H1 (cell line): ENCODE measurements at regions not wholly inside any gene's neighbourhood (a gene's known extent, or its start where the extent isn't known, plus 50 kb on each side); places are given as distances from the start of the nearest gene placed in this dataset.

Experiments used
- CTCF ChIA-PET: fragments of 300-600 bp; sonication (Branson Sonifier 250); formaldehyde crosslinking; loops from one replicate; lab custom pipeline; 2021; ENCODE audit not compliant: partially characterized antibody; lab: Charles Lee
- POLR2A ChIA-PET: fragments of 300-600 bp; sonication (Branson Sonifier 250); formaldehyde crosslinking; loops from one replicate; lab custom pipeline; 2021; ENCODE audit warnings: inconsistent platforms; ENCODE audit not compliant: partially characterized antibody; lab: Charles Lee
- DNase-seq, 2 experiments: peaks; one replicate each; pipeline versions ENCODE4 v3.0.0 to v3.0.0-alpha.2; 2010 to 2022; ENCODE audit warnings: low spot score in 2 of 2, low read depth in 1 of 2, mixed read lengths in 1 of 2
- FAIRE-seq: peaks from 2 replicates; lab custom pipeline; 2011; peaks lifted over from hg19 to GRCh38; lab: Jason Lieb, UNC
- H2AFZ ChIP-seq: 2 replicates; pipeline ENCODE4 v1.8.1; 2012; ENCODE audit warnings: low read length, inconsistent platforms
- H2AK5ac ChIP-seq: 2 replicates; pipeline ENCODE4 v1.6.1; 2013; ENCODE audit warnings: low read depth, low read length
- H2BK120ac ChIP-seq: replicated peaks from 2 replicates; pipeline ENCODE3; 2013; ENCODE audit warnings: low read depth, low read length, inconsistent platforms
- H2BK12ac ChIP-seq: 2 replicates; pipeline ENCODE4 v1.6.1; 2013; ENCODE audit warnings: low read depth, low read length
- H2BK15ac ChIP-seq: 2 replicates; pipeline ENCODE4 v1.6.1; 2013; ENCODE audit warnings: low read length
- H2BK20ac ChIP-seq: 2 replicates; pipeline ENCODE4 v1.6.1; 2013; ENCODE audit warnings: low read length
- H2BK5ac ChIP-seq: 2 replicates; pipeline ENCODE4 v1.6.1; 2013; ENCODE audit warnings: low read depth, low read length
- H3K14ac ChIP-seq: 2 replicates; pipeline ENCODE4 v1.6.1; 2013; ENCODE audit warnings: inconsistent platforms; ENCODE audit not compliant: insufficient read length
- H3K18ac ChIP-seq: 2 replicates; pipeline ENCODE4 v1.6.1; 2013; ENCODE audit warnings: low read length; ENCODE audit errors: extremely low read depth
- H3K23ac ChIP-seq: 2 replicates; pipeline ENCODE4 v1.6.1; 2013; ENCODE audit warnings: inconsistent platforms; ENCODE audit not compliant: insufficient read length
- H3K23me2 ChIP-seq: 2 replicates; pipeline ENCODE4 v1.6.1; 2013; ENCODE audit warnings: low read depth, low read length
- H3K27ac ChIP-seq: 2 replicates; pipeline ENCODE4 v1.6.1; 2011; ENCODE audit warnings: low read depth, low read length, inconsistent platforms
- H3K27me3 ChIP-seq, 4 experiments: replicated peaks in 1 of 4; 1 replicate in 1 of 4; 2 replicates in 3 of 4; pipeline versions ENCODE4 v1.6.1 to v1.8.1; 2011 to 2013; ENCODE audit warnings: low read length in 3 of 4, mild to moderate bottlenecking in 3 of 4, inconsistent platforms in 2 of 4, mixed read lengths in 2 of 4, moderate library complexity in 1 of 4; ENCODE audit not compliant: control insufficient read depth in 3 of 4, insufficient read depth in 3 of 4; ENCODE audit errors: extremely low read depth in 1 of 4
- H3K36me3 ChIP-seq, 4 experiments: 2 replicates each; pipeline versions ENCODE4 v1.6.1 to v1.8.1; 2011 to 2013; ENCODE audit warnings: mild to moderate bottlenecking in 4 of 4, low read length in 3 of 4, moderate library complexity in 2 of 4, control low read depth in 1 of 4, inconsistent platforms in 1 of 4; ENCODE audit not compliant: insufficient read depth in 4 of 4, control insufficient read depth in 2 of 4
- H3K4ac ChIP-seq: replicated peaks from 2 replicates; pipeline ENCODE3; 2013; ENCODE audit warnings: low read length, low read depth, mixed read lengths, inconsistent platforms; ENCODE audit not compliant: insufficient read length
- H3K4me1 ChIP-seq, 4 experiments: replicated peaks in 1 of 4; 1 replicate in 1 of 4; 2 replicates in 3 of 4; pipeline versions ENCODE4 v1.6.1 to v1.8.1; 2011 to 2013; ENCODE audit warnings: low read length in 3 of 4, inconsistent platforms in 2 of 4, mixed read lengths in 1 of 4; ENCODE audit not compliant: insufficient read depth in 4 of 4, control insufficient read depth in 3 of 4
- H3K4me2 ChIP-seq, 2 experiments: 2 replicates each; pipeline versions ENCODE4 v1.6.1 to v1.8.1; 2011 to 2013; ENCODE audit warnings: low read depth in 2 of 2, low read length in 2 of 2, control low read depth in 1 of 2, inconsistent platforms in 1 of 2, mild to moderate bottlenecking in 1 of 2; ENCODE audit not compliant: insufficient read depth in 1 of 2
- H3K4me3 ChIP-seq, 4 experiments: fragments of 200-600, 300-600 bp in 1 of 4; sonication (generic), shearing (Covaris generic), sonication (Bioruptor Twin) in 1 of 4; 2 replicates each; pipeline versions ENCODE4 v1.5.1 to v1.8.1; 2011 to 2016; ENCODE audit warnings: low read length in 4 of 4, low read depth in 3 of 4, control low read depth in 2 of 4, inconsistent platforms in 2 of 4, mild to moderate bottlenecking in 2 of 4, mixed read lengths in 1 of 4, moderate library complexity in 1 of 4; ENCODE audit not compliant: insufficient read depth in 2 of 4; ENCODE audit errors: extremely low read depth in 1 of 4
- H3K56ac ChIP-seq: replicated peaks from 2 replicates; pipeline ENCODE3; 2013; ENCODE audit warnings: low read depth, mild to moderate bottlenecking, mixed read lengths, low read length, inconsistent platforms; ENCODE audit not compliant: insufficient read length
- H3K79me1 ChIP-seq: 2 replicates; pipeline ENCODE4 v1.6.1; 2013; ENCODE audit warnings: low read depth, low read length, control low read depth
- H3K79me2 ChIP-seq, 2 experiments: 2 replicates each; pipeline versions ENCODE4 v1.6.1 to v1.8.1; 2012 to 2013; ENCODE audit warnings: low read length in 2 of 2, mild to moderate bottlenecking in 2 of 2, inconsistent platforms in 1 of 2; ENCODE audit not compliant: insufficient read depth in 2 of 2, control insufficient read depth in 1 of 2
- H3K9ac ChIP-seq, 4 experiments: replicated peaks in 1 of 4; 1 replicate in 1 of 4; 2 replicates in 3 of 4; pipeline versions ENCODE4 v1.6.1 to v1.8.1; 2011 to 2013; ENCODE audit warnings: low read depth in 3 of 4, low read length in 3 of 4, control low read depth in 2 of 4, mild to moderate bottlenecking in 2 of 4, moderate library complexity in 2 of 4, inconsistent platforms in 1 of 4; ENCODE audit errors: extremely low read depth in 1 of 4
- H3K9me3 ChIP-seq, 2 experiments: 2 replicates each; pipeline versions ENCODE4 v1.6.1 to v1.8.1; 2012 to 2013; ENCODE audit warnings: mild to moderate bottlenecking in 2 of 2, moderate library complexity in 2 of 2, control low read depth in 1 of 2, inconsistent platforms in 1 of 2, low read depth in 1 of 2, low read length in 1 of 2, mixed read lengths in 1 of 2; ENCODE audit not compliant: insufficient read depth in 2 of 2
- H4K20me1 ChIP-seq, 2 experiments: replicated peaks in 1 of 2; 2 replicates each; pipeline versions ENCODE3 to v1.8.1; 2011 to 2013; ENCODE audit warnings: inconsistent platforms in 2 of 2, low read length in 2 of 2, mild to moderate bottlenecking in 1 of 2; ENCODE audit not compliant: insufficient read depth in 2 of 2, control insufficient read depth in 1 of 2
- H4K5ac ChIP-seq: 2 replicates; pipeline ENCODE4 v1.6.1; 2013; ENCODE audit warnings: low read length, low read depth, mixed read lengths, inconsistent platforms; ENCODE audit not compliant: insufficient read length
- H4K8ac ChIP-seq: 2 replicates; pipeline ENCODE4 v1.8.0; 2013; ENCODE audit warnings: mild to moderate bottlenecking, moderate library complexity, low read length, inconsistent platforms; ENCODE audit not compliant: insufficient read depth; ENCODE audit errors: extremely low read depth
- H4K91ac ChIP-seq: replicated peaks from 2 replicates; pipeline ENCODE3; 2013; ENCODE audit warnings: low read length, mixed read lengths, inconsistent platforms; ENCODE audit not compliant: insufficient read length
- ASH2L ChIP-seq: fragments of 200-600, 300-600 bp; sonication (generic); IDR thresholded peaks from one replicate; pipeline ENCODE4 v1.7.1; 2017; ENCODE audit warnings: low read length
- BACH1 ChIP-seq: IDR thresholded peaks from 2 replicates; pipeline ENCODE4 v1.6.1; 2012; ENCODE audit warnings: low read length, improper control_type of control experiment
- CHD2 ChIP-seq: IDR thresholded peaks from 2 replicates; pipeline ENCODE4 v1.6.1; 2012; ENCODE audit warnings: low read length, improper control_type of control experiment
- GABPA ChIP-seq: IDR thresholded peaks from 2 replicates; pipeline ENCODE4 v1.6.1; 2011; ENCODE audit warnings: mild to moderate bottlenecking, low read length, moderate library complexity, borderline replicate concordance; ENCODE audit not compliant: insufficient read depth
- RAD21 ChIP-seq, 2 experiments: IDR thresholded peaks in 1 of 2; conservative IDR thresholded peaks in 1 of 2; 2 replicates each; pipeline ENCODE4 v1.6.1; 2011; ENCODE audit warnings: low read depth in 2 of 2, low read length in 2 of 2, improper control_type of control experiment in 1 of 2, inconsistent platforms in 1 of 2, mild to moderate bottlenecking in 1 of 2, moderate library complexity in 1 of 2
- SIX5 ChIP-seq: IDR thresholded peaks from 2 replicates; pipeline ENCODE4 v1.6.1; 2011; ENCODE audit warnings: mild to moderate bottlenecking, low read depth, low read length
- TAF1 ChIP-seq: IDR thresholded peaks from 2 replicates; pipeline ENCODE4 v1.6.1; 2011; ENCODE audit warnings: mild to moderate bottlenecking, low read depth, low read length
- TBP ChIP-seq: IDR thresholded peaks from 2 replicates; pipeline ENCODE4 v1.6.1; 2011; ENCODE audit warnings: low read depth, low read length, improper control_type of control experiment
- TCF12 ChIP-seq: IDR thresholded peaks from 2 replicates; pipeline ENCODE4 v1.6.1; 2011; ENCODE audit warnings: low read depth, mild to moderate bottlenecking, low read length
- WGBS, 2 experiments: shearing (Covaris generic) in 1 of 2; methylation state at CpG; one replicate each; pipeline versions ENCODE4 v1.1.6 to v1.1.7; 2013 to 2015; ENCODE audit warnings: low lambda C conversion rate in 2 of 2, mixed read lengths in 2 of 2, inconsistent platforms in 1 of 2, low coverage in 1 of 2, missing lambda C conversion rate in 1 of 2; ENCODE audit not compliant: insufficient replicate concordance in 2 of 2, insufficient coverage in 1 of 2, insufficient read length in 1 of 2; ENCODE audit errors: extremely low coverage in 1 of 2, missing lambda C conversion rate in 1 of 2; 5-methylcytosine and 5-hydroxymethylcytosine counted together

- CTCF ChIA-PET: interaction anchor here (1.1 to 3.2 kb wide), 4 partner anchors 8 to 65 kb away, joined by 3 to 14 read pairs (median 4); no protein-coding TSS in a partner anchor
- no peak overlapping the region for H4K8ac ChIP-seq
- H3K79me2 ChIP-seq: no peaks in the 10 kb centered on the region
- H4K5ac ChIP-seq: no peak overlapping the region
- H2AK5ac ChIP-seq: no peak overlapping the region
- no peaks in the 10 kb centered on the region for H3K9me3 ChIP-seq
- no peak overlapping the region for H3K27ac ChIP-seq
- H3K4me2 ChIP-seq: no peak overlapping the region
- no peak overlapping the region for H3K9ac ChIP-seq
- no peak overlapping the region for H3K23ac ChIP-seq
- no peak overlapping the region for H3K14ac ChIP-seq
- H3K56ac ChIP-seq: no peak overlapping the region
- no peak overlapping the region for H2BK120ac ChIP-seq
- H3K23me2 ChIP-seq: no peaks in the 10 kb centered on the region
- no peak overlapping the region for H2BK20ac ChIP-seq
- DNase-seq: no peak
- 0 out of 2 replicates have a peak overlapping the region, but pooled peaks have one; percentile 11 for H2AFZ ChIP-seq
- H3K4me3 ChIP-seq: no peak overlapping the region
- no peaks in the 10 kb centered on the region for H4K20me1 ChIP-seq
- H3K4ac ChIP-seq: no peak overlapping the region
- no peak overlapping the region for H3K18ac ChIP-seq
- H4K91ac ChIP-seq: no peak overlapping the region
- WGBS, 2 experiments: 90% methylated on average over 6 of the region's 6 CpGs; no CpG with 5 or more reads in 1 of the 2 experiments
- H3K27me3 ChIP-seq: no peaks in the 10 kb centered on the region; a peak in 1 of 7 replicates
- H3K79me1 ChIP-seq: no peaks in the 10 kb centered on the region
- no peak for TF ChIP-seq BACH1
- TF ChIP-seq GABPA: no peak
- no peak for TF ChIP-seq CHD2
- TF ChIP-seq RAD21 (IDR thresholded peaks at IDR 0.05 in 1 of 2, conservative IDR thresholded peaks at IDR 0.05 in 1 of 2; ENCODE audit: low read depth in 2 of 2, low read length in 2 of 2): no peak
- no peak for TF ChIP-seq ASH2L
- no peak for TF ChIP-seq TAF1
- TF ChIP-seq SIX5: no peak
- TF ChIP-seq TBP: no peak
- TF ChIP-seq TCF12: no peak
- TF ChIP-seq, all 59 proteins: peak for 0
- H2BK15ac ChIP-seq: no peak overlapping the region
- peaks cover 3 to 11% (median 8%) of the 10 kb centered on the region in 4 experiments; a peak in 6 of 7 replicates for H3K4me1 ChIP-seq
- no peak overlapping the region for H2BK12ac ChIP-seq
- no peaks in the 10 kb centered on the region for H3K36me3 ChIP-seq
- FAIRE-seq: no peak
- no peak overlapping the region for H2BK5ac ChIP-seq
- POLR2A ChIA-PET: no interaction called here
These were observed 54.7 kb upstream of the KIRREL3 start for GRCh38 chr11:127055236-127055635.
